HCT116 (cell line): ENCODE measurements at regions not wholly inside any gene's neighbourhood (a gene's known extent, or its start where the extent isn't known, plus 50 kb on each side); places are given as distances from the start of the nearest gene placed in this dataset.

ENCODE experiments used
- ATF3 ChIP-seq: IDR thresholded peaks from 2 replicates; pipeline ENCODE4 v1.6.1; 2012
- CTCF ChIP-seq, 3 experiments: fragments of 200-600 bp in 1 of 3; sonication (generic) in 1 of 3; IDR thresholded peaks in 2 of 3; conservative IDR thresholded peaks in 1 of 3; 2 replicates each; pipeline ENCODE4 v1.5.1; 2012 to 2017; ENCODE audit warnings: low read depth in 2 of 3, low read length in 2 of 3, antibody characterized with exemption in 1 of 3, borderline replicate concordance in 1 of 3, control low read depth in 1 of 3, mild to moderate bottlenecking in 1 of 3, mixed read lengths in 1 of 3, mixed run types in 1 of 3, moderate library complexity in 1 of 3; ENCODE audit not compliant: insufficient read depth in 1 of 3
- EGR1 ChIP-seq: IDR thresholded peaks from 2 replicates; pipeline ENCODE4 v1.6.1; 2012; ENCODE audit warnings: low read depth
- EZH2 ChIP-seq: fragments of 200-600 bp; sonication (generic); IDR thresholded peaks from 2 replicates; pipeline ENCODE4 v1.6.1; 2017; ENCODE audit warnings: antibody characterized with exemption, mixed run types
- JUND ChIP-seq: IDR thresholded peaks from 2 replicates; pipeline ENCODE4 v1.6.1; 2012
- POLR2A ChIP-seq: IDR thresholded peaks from 2 replicates; pipeline ENCODE4 v1.7.0; 2011; ENCODE audit warnings: borderline replicate concordance; ENCODE audit not compliant: insufficient read depth, insufficient read length; ENCODE audit errors: extremely low read depth
- POLR2AphosphoS5 ChIP-seq: IDR thresholded peaks from 2 replicates; pipeline ENCODE4 v1.6.1; 2011; ENCODE audit warnings: mild to moderate bottlenecking, low read depth, low read length, moderate library complexity
- RAD21 ChIP-seq: IDR thresholded peaks from 2 replicates; pipeline ENCODE4 v1.6.1; 2012; ENCODE audit warnings: low read depth, mild to moderate bottlenecking
- REST ChIP-seq: IDR thresholded peaks from 2 replicates; pipeline ENCODE4 v1.6.1; 2012; ENCODE audit warnings: low read depth
- YY1 ChIP-seq: IDR thresholded peaks from 2 replicates; pipeline ENCODE4 v1.6.1; 2011; ENCODE audit warnings: low read length, low read depth, moderate library complexity, mild to moderate bottlenecking; ENCODE audit not compliant: insufficient replicate concordance; ENCODE audit errors: extremely low read depth

GRCh38 chrY:8888371-8888770 lies 448.9 kb upstream of the TSPY4 start:
- TF ChIP-seq POLR2A (no peak), POLR2AphosphoS5 (no peak), CTCF (IDR thresholded peaks at IDR 0.05 in 2 of 3, conservative IDR thresholded peaks at IDR 0.05 in 1 of 3; ENCODE audit: borderline replicate concordance in 1 of 3, insufficient read depth in 1 of 3, low read depth in 2 of 3, low read length in 2 of 3) (no peak), EZH2 (no peak), RAD21 (no peak), JUND (no peak), REST (no peak), EGR1 (no peak), YY1 (no peak), ATF3 (no peak)
